PC-9 (cell line): ENCODE measurements at regions not wholly inside any gene's neighbourhood (a gene's known extent, or its start where the extent isn't known, plus 50 kb on each side); places are given as distances from the start of the nearest gene placed in this dataset.

Source experiments
- CTCF ChIP-seq: fragments of 200-600 bp; sonication (generic); conservative IDR thresholded peaks from 2 replicates; pipeline ENCODE4 v1.6.1; 2017; ENCODE audit warnings: mixed run types, antibody characterized with exemption, mild to moderate bottlenecking, moderate library complexity
- EZH2 ChIP-seq: fragments of 200-600 bp; sonication (generic); IDR thresholded peaks from 2 replicates; pipeline ENCODE4 v1.8.0; 2017; ENCODE audit warnings: antibody characterized with exemption, low read depth

GRCh38 chr3:21020681-21021080, 730.3 kb downstream of the ZNF385D start:
- TF ChIP-seq CTCF = no peak
- TF ChIP-seq EZH2 = no peak
